HG02981 (cell line): ENCODE measurements at regions not wholly inside any gene's neighbourhood (a gene's known extent, or its start where the extent isn't known, plus 50 kb on each side); places are given as distances from the start of the nearest gene placed in this dataset.
"Not testable (repeated sequence)": the region's sequence is repeated elsewhere in the genome, so short reads cannot be mapped to it uniquely, and the experiment has no call there.

Experiments
- ATAC-seq: cut with Tn5 transposase; IDR thresholded peaks from one replicate; pipeline ENCODE4 v1.9.1; 2021; ENCODE audit warnings: mild to moderate bottlenecking, moderate library complexity; ENCODE audit not compliant: unreplicated experiment

- no peak for ATAC-seq
Measured at GRCh38 chr9:110011628-110012320, 196.2 kb downstream of the C9orf152 start.

GRCh38 chr9:110013064-110013463, 194.9 kb downstream of the C9orf152 start:
- no peak for ATAC-seq

- no peak for ATAC-seq
Measured at GRCh38 chr9:110015759-110016158, 192.2 kb downstream of the C9orf152 start.

GRCh38 chr9:110016340-110016739, 191.6 kb downstream of the C9orf152 start:
- ATAC-seq: no peak

GRCh38 chr9:110020216-110020615, 187.7 kb downstream of the C9orf152 start:
- not testable (repeated sequence) for ATAC-seq

GRCh38 chr9:110021891-110022290, 186.1 kb downstream of the C9orf152 start:
- peak; percentile 91 for ATAC-seq

- ATAC-seq: not testable (repeated sequence)
Measured at GRCh38 chr9:110023221-110023620, 184.7 kb downstream of the C9orf152 start.

GRCh38 chr9:110025551-110026170, 182.3 kb downstream of the C9orf152 start:
- peak; percentile 47 for ATAC-seq

- ATAC-seq: no peak
Measured at GRCh38 chr9:110027671-110028081, 180.3 kb downstream of the C9orf152 start.

- no peak for ATAC-seq
Measured at GRCh38 chr9:110028271-110028670, 179.7 kb downstream of the C9orf152 start.

GRCh38 chr9:110028676-110029075, 179.3 kb downstream of the C9orf152 start:
- no peak for ATAC-seq

GRCh38 chr9:110029429-110029955, 178.5 kb downstream of the C9orf152 start:
- ATAC-seq: no peak

- ATAC-seq: no peak
Measured at GRCh38 chr9:110029956-110030480, 177.9 kb downstream of the C9orf152 start.

GRCh38 chr9:110030632-110031031, 177.3 kb downstream of the C9orf152 start:
- ATAC-seq: no peak

GRCh38 chr9:110031511-110032173, 176.3 kb downstream of the C9orf152 start:
- no peak for ATAC-seq

- not testable (repeated sequence) for ATAC-seq
Measured at GRCh38 chr9:110032532-110032931, 175.4 kb downstream of the C9orf152 start.

- no peak for ATAC-seq
Measured at GRCh38 chr9:110033869-110034268, 174.1 kb downstream of the C9orf152 start.

GRCh38 chr9:110036286-110036685, 171.7 kb downstream of the C9orf152 start:
- ATAC-seq: no peak

- ATAC-seq: no peak
Measured at GRCh38 chr9:110040788-110041187, 167.2 kb downstream of the C9orf152 start.

GRCh38 chr9:110041452-110041851, 166.5 kb downstream of the C9orf152 start:
- no peak for ATAC-seq

GRCh38 chr9:110047232-110047954, 160.6 kb downstream of the C9orf152 start:
- peak; percentile 20 for ATAC-seq
